K562 (cell line): ENCODE measurements at regions not wholly inside any gene's neighbourhood (a gene's known extent, or its start where the extent isn't known, plus 50 kb on each side); places are given as distances from the start of the nearest gene placed in this dataset.

ENCODE experiments used
- ATAC-seq: fragments of 200-7000 bp; cut with Tn5 transposase; 3 replicates; pipeline ENCODE4 v1.9.1; 2020; ENCODE audit warnings: moderate library complexity
- BruUV-seq: library from RNA; stranded (reverse); fragments of 400-500 nt; replicated peaks from 2 replicates; lab custom pipeline; 2021; lab: Mats Ljungman, UMichigan
- CTCF ChIA-PET: fragments of 300-600 bp; formaldehyde crosslinking; extraction: SDS; loops from one replicate; lab custom pipeline; 2021; ENCODE audit warnings: low intra/inter-chr PET ratio; lab: Yijun Ruan, JAX
- POLR2A ChIA-PET: fragments of 300-600, 350-650 bp; sonication (Branson Sonifier 250); formaldehyde crosslinking; extraction: SDS; loops from one replicate; lab custom pipeline; 2021; ENCODE audit warnings: antibody characterized with exemption, inconsistent platforms; lab: Yijun Ruan, JAX
- DNase-seq, 4 experiments: peaks; one replicate each; pipeline versions ENCODE4 v3.0.0 to v3.0.0-alpha.2; 2011 to 2018; ENCODE audit warnings: low spot score in 3 of 4, mixed read lengths in 3 of 4; ENCODE audit errors: extremely low read depth in 1 of 4
- FAIRE-seq: peaks from 2 replicates; lab custom pipeline; 2011; peaks lifted over from hg19 to GRCh38; lab: Jason Lieb, UNC
- H2AFZ ChIP-seq: 2 replicates; pipeline ENCODE4 v1.6.0; 2011; ENCODE audit warnings: low read depth, low read length, control low read depth, inconsistent platforms
- H3K27ac ChIP-seq: fragments of 200-600 bp; 3 replicates; pipeline ENCODE4 v1.8.0; 2011; ENCODE audit warnings: low read depth, mild to moderate bottlenecking, control low read depth, inconsistent platforms, low read length, moderate library complexity, mixed read lengths; ENCODE audit errors: extremely low read depth
- H3K27me3 ChIP-seq, 2 experiments: fragments of 300-600 bp in 1 of 2; 2 replicates in 1 of 2; 3 replicates in 1 of 2; pipeline versions ENCODE4 v1.6.0 to v1.8.0; 2011; ENCODE audit warnings: inconsistent platforms in 2 of 2, low read length in 2 of 2, mild to moderate bottlenecking in 1 of 2, mixed read lengths in 1 of 2, moderate library complexity in 1 of 2; ENCODE audit not compliant: control insufficient read depth in 2 of 2, insufficient read depth in 2 of 2
- H3K36me3 ChIP-seq: fragments of 300-600 bp; 3 replicates; pipeline ENCODE4 v1.8.0; 2011; ENCODE audit warnings: mild to moderate bottlenecking, low read length, inconsistent platforms; ENCODE audit not compliant: control insufficient read depth, insufficient read depth
- H3K4me1 ChIP-seq, 2 experiments: fragments of 200-600 bp in 1 of 2; replicated peaks in 1 of 2; 2 replicates in 1 of 2; 3 replicates in 1 of 2; pipeline versions ENCODE4 v1.5.1 to v1.8.0; 2011; ENCODE audit warnings: inconsistent platforms in 2 of 2, low read length in 2 of 2, mild to moderate bottlenecking in 1 of 2, mixed read lengths in 1 of 2, moderate library complexity in 1 of 2; ENCODE audit not compliant: control insufficient read depth in 2 of 2, insufficient read depth in 2 of 2
- H3K4me2 ChIP-seq: 2 replicates; pipeline ENCODE4 v1.6.1; 2011; ENCODE audit warnings: low read length, control low read depth, inconsistent platforms, mixed read lengths; ENCODE audit not compliant: insufficient read depth
- H3K4me3 ChIP-seq: fragments of 200-600 bp; sonication (generic), shearing (Covaris generic); 2 replicates; pipeline ENCODE4 v1.5.1; 2016; ENCODE audit warnings: control low read depth, inconsistent platforms
- H3K79me2 ChIP-seq: fragments of 200-600 bp; 3 replicates; pipeline ENCODE4 v1.8.0; 2011; ENCODE audit warnings: low read length, inconsistent platforms; ENCODE audit not compliant: control insufficient read depth, insufficient read depth
- H3K9ac ChIP-seq, 2 experiments: 2 replicates each; pipeline versions ENCODE4 v1.6.0 to v1.6.1; 2011; ENCODE audit warnings: low read depth in 2 of 2, low read length in 2 of 2, control low read depth in 1 of 2, inconsistent platforms in 1 of 2, mild to moderate bottlenecking in 1 of 2, mixed read lengths in 1 of 2; ENCODE audit not compliant: insufficient read depth in 1 of 2
- H3K9me1 ChIP-seq: one replicate; pipeline ENCODE4 v1.6.0; 2011; ENCODE audit warnings: inconsistent platforms, mild to moderate bottlenecking, low read length, moderate library complexity; ENCODE audit not compliant: control insufficient read depth, insufficient read depth
- H3K9me3 ChIP-seq: replicated peaks from 2 replicates; pipeline ENCODE4 v1.5.1; 2011; ENCODE audit warnings: low read depth, low read length, inconsistent platforms; ENCODE audit not compliant: control insufficient read depth, insufficient read depth
- H4K20me1 ChIP-seq: replicated peaks from 2 replicates; pipeline ENCODE4 v1.6.1; 2011; ENCODE audit warnings: low read length, inconsistent platforms, mixed read lengths; ENCODE audit not compliant: control insufficient read depth, insufficient read depth
- ILK ChIP-seq: fragments of 450-650 bp; IDR thresholded peaks from 2 replicates; pipeline ENCODE4 v1.6.1; 2016; ENCODE audit warnings: missing genetic modification characterization, low read depth, mild to moderate bottlenecking, missing compliant biosample characterization, moderate library complexity, borderline replicate concordance
- NFIX ChIP-seq: fragments of 250-450 bp; sonication (Bioruptor Pico); IDR thresholded peaks from 2 replicates; pipeline ENCODE4 v1.4.0; 2020; ENCODE audit warnings: low read depth, mild to moderate bottlenecking, moderate library complexity
- NFXL1 ChIP-seq: fragments of 450-650 bp; formaldehyde crosslinking; IDR thresholded peaks from 2 replicates; pipeline ENCODE4 v1.4.0; 2021; ENCODE audit warnings: mild to moderate bottlenecking
- NR4A1 ChIP-seq, 2 experiments: fragments of 250-450 bp in 1 of 2; fragments of 450-650 bp in 1 of 2; sonication (Bioruptor Pico) in 1 of 2; IDR thresholded peaks; 2 replicates each; pipeline versions ENCODE4 v1.4.0 to v1.6.1; 2016 to 2020; ENCODE audit warnings: mild to moderate bottlenecking in 2 of 2, missing compliant biosample characterization in 1 of 2, missing genetic modification characterization in 1 of 2, moderate library complexity in 1 of 2
- PML ChIP-seq: IDR thresholded peaks from 2 replicates; pipeline ENCODE4 v1.6.1; 2012; ENCODE audit warnings: low read length, inconsistent platforms
- PPARD ChIP-seq: fragments of 250-450 bp; sonication (Bioruptor Pico); IDR thresholded peaks from 2 replicates; pipeline ENCODE4 v1.8.0; 2022; ENCODE audit warnings: inconsistent platforms, mild to moderate bottlenecking, moderate library complexity
- RAD51 ChIP-seq: fragments of 450-650 bp; IDR thresholded peaks from 2 replicates; pipeline ENCODE4 v1.7.1; 2016; ENCODE audit warnings: low read depth, mild to moderate bottlenecking, borderline replicate concordance
- SMC3 ChIP-seq: conservative IDR thresholded peaks from 2 replicates; pipeline ENCODE4 v1.6.1; 2011; ENCODE audit warnings: low read depth, low read length, improper control_type of control experiment; ENCODE audit not compliant: insufficient read depth
- SNRNP70 ChIP-seq: fragments of 200-400 bp; formaldehyde crosslinking; optimal IDR thresholded peaks from 2 replicates; pipeline ENCODE3; 2017; ENCODE audit warnings: low read depth, low read length
- SRSF7 ChIP-seq: fragments of 200-400 bp; formaldehyde crosslinking; optimal IDR thresholded peaks from 2 replicates; pipeline ENCODE3; 2017; ENCODE audit warnings: mild to moderate bottlenecking, low read depth, low read length
- THRB ChIP-seq: fragments of 450-650 bp; formaldehyde crosslinking; conservative IDR thresholded peaks from 2 replicates; pipeline ENCODE4 v1.4.0; 2022; ENCODE audit warnings: mild to moderate bottlenecking, missing genetic modification characterization
- ZNF140 ChIP-seq: fragments of 250-450 bp; sonication (Bioruptor Pico); IDR thresholded peaks from 2 replicates; pipeline ENCODE4 v1.8.0; 2021; ENCODE audit warnings: moderate library complexity, mild to moderate bottlenecking, inconsistent platforms
- ZNF324 ChIP-seq: fragments of 250-450 bp; sonication (Bioruptor Pico); IDR thresholded peaks from 2 replicates; pipeline ENCODE4 v1.4.0; 2020; ENCODE audit warnings: mild to moderate bottlenecking
- ZNF41 ChIP-seq: fragments of 250-450 bp; sonication (Bioruptor Pico); conservative IDR thresholded peaks from 2 replicates; pipeline ENCODE4 v1.4.0; 2020; ENCODE audit warnings: mild to moderate bottlenecking
- ZNF707 ChIP-seq: fragments of 250-450 bp; sonication (Bioruptor Pico); conservative IDR thresholded peaks from 2 replicates; pipeline ENCODE4 v1.8.0; 2022; ENCODE audit warnings: inconsistent platforms, mild to moderate bottlenecking, moderate library complexity
- WGBS: fragments of 100-300 bp; shearing (Covaris generic); methylation state at CpG from one replicate; pipeline ENCODE4 v1.1.6; 2016; ENCODE audit warnings: low coverage, mixed read lengths; ENCODE audit not compliant: insufficient coverage; ENCODE audit errors: missing lambda C conversion rate; 5-methylcytosine and 5-hydroxymethylcytosine counted together
- in situ Hi-C: fragments of 300-500 bp; cut with MboI; formaldehyde crosslinking; loops from 4 replicates; pipeline ENCODE4 v1.15.0; 2018; ENCODE audit warnings: inconsistent platforms, mixed read lengths
- intact Hi-C: fragments of 100-400 bp; cut with micrococcal nuclease; formaldehyde crosslinking; loops from 2 replicates; pipeline ENCODE4 v1.14.2; 2022
- TF ChIP-seq, protein P1 (sequence below): fragments of 450-650 bp; IDR thresholded peaks from 2 replicates; pipeline ENCODE4 v1.6.1; 2016; ENCODE audit warnings: mild to moderate bottlenecking
- TF ChIP-seq, protein P2 (sequence below): fragments of 450-650 bp; IDR thresholded peaks from 2 replicates; pipeline ENCODE4 v1.6.1; 2016

- TF ChIP-seq, protein P1, sequence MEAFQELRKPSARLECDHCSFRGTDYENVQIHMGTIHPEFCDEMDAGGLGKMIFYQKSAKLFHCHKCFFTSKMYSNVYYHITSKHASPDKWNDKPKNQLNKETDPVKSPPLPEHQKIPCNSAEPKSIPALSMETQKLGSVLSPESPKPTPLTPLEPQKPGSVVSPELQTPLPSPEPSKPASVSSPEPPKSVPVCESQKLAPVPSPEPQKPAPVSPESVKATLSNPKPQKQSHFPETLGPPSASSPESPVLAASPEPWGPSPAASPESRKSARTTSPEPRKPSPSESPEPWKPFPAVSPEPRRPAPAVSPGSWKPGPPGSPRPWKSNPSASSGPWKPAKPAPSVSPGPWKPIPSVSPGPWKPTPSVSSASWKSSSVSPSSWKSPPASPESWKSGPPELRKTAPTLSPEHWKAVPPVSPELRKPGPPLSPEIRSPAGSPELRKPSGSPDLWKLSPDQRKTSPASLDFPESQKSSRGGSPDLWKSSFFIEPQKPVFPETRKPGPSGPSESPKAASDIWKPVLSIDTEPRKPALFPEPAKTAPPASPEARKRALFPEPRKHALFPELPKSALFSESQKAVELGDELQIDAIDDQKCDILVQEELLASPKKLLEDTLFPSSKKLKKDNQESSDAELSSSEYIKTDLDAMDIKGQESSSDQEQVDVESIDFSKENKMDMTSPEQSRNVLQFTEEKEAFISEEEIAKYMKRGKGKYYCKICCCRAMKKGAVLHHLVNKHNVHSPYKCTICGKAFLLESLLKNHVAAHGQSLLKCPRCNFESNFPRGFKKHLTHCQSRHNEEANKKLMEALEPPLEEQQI, result no peak
- TF ChIP-seq ZNF41 (CRISPR knock-in tag) (no peak), NFXL1 (CRISPR knock-in tag) (no peak), NFIX (CRISPR knock-in tag) (no peak)
- TF ChIP-seq, all 486 proteins: peak for 0
These were observed 252.8 kb downstream of the NAP1L3 start (continued) for GRCh38 chrX:93420525-93421082.

DNA sequence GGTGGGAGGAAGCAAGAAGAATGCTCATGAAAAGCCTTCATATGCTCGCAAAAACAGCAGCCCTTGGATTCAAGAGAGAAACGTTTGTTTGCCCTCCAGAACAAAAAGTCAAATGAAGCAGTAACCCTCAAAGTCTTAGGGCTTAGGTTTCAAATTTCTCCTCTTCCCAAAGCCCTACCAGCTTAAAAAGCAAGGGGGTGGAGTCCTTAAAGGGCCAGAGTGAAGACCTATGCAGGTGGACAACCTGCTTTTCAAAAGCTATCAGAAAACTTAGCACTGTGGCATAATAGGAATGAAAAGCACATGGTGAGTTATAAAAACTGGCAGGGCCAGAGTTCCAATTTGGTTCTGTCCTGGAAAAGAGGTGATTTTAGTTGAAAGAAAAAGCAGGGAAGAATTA is 253.3 kb downstream of the NAP1L3 start:
- BruUV-seq, result no TSS peak
- Histone ChIP-seq H3K9me3 (no peaks in the 10 kb centered on the region), H3K27me3 (no peaks in the 10 kb centered on the region), H4K20me1 (no peaks in the 10 kb centered on the region), H3K9ac (no peak overlapping the region), H3K9me1 (no peaks in the 10 kb centered on the region), H3K4me3 (no peak overlapping the region), H3K27ac (no peak overlapping the region), H3K79me2 (no peaks in the 10 kb centered on the region), H3K4me1 (no peaks in the 10 kb centered on the region), H3K4me2 (no peak overlapping the region), H2AFZ (no peak overlapping the region), H3K36me3 (no peaks in the 10 kb centered on the region)
- 0% methylated on average over 1 of the region's 2 CpGs for WGBS
- FAIRE-seq (no peak), DNase-seq (no peak), ATAC-seq (no peak)
- intact Hi-C loops (no loop called here), in situ Hi-C loops (no loop called here)
- TF ChIP-seq SNRNP70, result no peak
- TF ChIP-seq ZNF140 (CRISPR knock-in tag), result no peak
- TF ChIP-seq RAD51, result no peak
- no peak for TF ChIP-seq ZNF707 (CRISPR knock-in tag)
- no peak for TF ChIP-seq THRB
- no peak for TF ChIP-seq ILK (tag)
- no peak for TF ChIP-seq PPARD
- no peak for TF ChIP-seq SMC3
- no peak for TF ChIP-seq PML
- TF ChIP-seq NR4A1 (CRISPR knock-in tag; IDR thresholded peaks at IDR 0.05), result no peak
- TF ChIP-seq NR4A1 (tag; IDR thresholded peaks at IDR 0.05), result no peak
- no peak for TF ChIP-seq SRSF7
- no peak for TF ChIP-seq ZNF324 (CRISPR knock-in tag)
- TF ChIP-seq, protein P2, sequence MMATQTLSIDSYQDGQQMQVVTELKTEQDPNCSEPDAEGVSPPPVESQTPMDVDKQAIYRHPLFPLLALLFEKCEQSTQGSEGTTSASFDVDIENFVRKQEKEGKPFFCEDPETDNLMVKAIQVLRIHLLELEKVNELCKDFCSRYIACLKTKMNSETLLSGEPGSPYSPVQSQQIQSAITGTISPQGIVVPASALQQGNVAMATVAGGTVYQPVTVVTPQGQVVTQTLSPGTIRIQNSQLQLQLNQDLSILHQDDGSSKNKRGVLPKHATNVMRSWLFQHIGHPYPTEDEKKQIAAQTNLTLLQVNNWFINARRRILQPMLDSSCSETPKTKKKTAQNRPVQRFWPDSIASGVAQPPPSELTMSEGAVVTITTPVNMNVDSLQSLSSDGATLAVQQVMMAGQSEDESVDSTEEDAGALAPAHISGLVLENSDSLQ, result no peak
- POLR2A ChIA-PET, result no interaction called here
- CTCF ChIA-PET, result no interaction called here
